B cell (primary cell): ENCODE measurements at regions not wholly inside any gene's neighbourhood (a gene's known extent, or its start where the extent isn't known, plus 50 kb on each side); places are given as distances from the start of the nearest gene placed in this dataset.

Experiments
- CTCF ChIP-seq: fragments of 200-600 bp; IDR thresholded peaks from one replicate; pipeline ENCODE4 v1.8.0; 2022; ENCODE audit warnings: antibody characterized with exemption, mild to moderate bottlenecking
- EZH2 ChIP-seq: IDR thresholded peaks from 2 replicates; pipeline ENCODE4 v1.6.1; 2012; ENCODE audit warnings: borderline replicate concordance, low read depth, mild to moderate bottlenecking, moderate library complexity, low read length; ENCODE audit not compliant: insufficient read depth, poor library complexity, severe bottlenecking

DNA sequence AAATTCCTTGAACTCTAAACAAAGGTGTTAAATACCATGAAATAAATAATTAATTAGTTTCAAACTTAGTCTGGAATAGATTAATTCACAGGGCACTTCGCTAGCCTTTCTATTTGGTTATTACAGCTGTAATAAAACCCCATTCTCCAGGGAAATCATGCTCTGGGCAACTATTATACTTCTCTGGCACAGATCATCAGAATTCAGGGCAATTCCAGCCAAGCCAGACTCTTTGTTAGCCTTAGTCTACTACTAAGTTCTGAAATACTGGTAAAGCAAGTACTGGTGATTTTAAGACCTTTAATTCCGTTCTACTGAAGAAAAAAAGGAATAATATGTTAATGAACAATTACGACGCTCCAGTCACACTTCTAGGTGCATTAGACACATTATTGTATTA, 123.4 kb upstream of the PDE1A start:
- no peak for TF ChIP-seq CTCF
- TF ChIP-seq EZH2: no peak
